Bronchial epithelial cell (primary cell): ENCODE measurements at regions not wholly inside any gene's neighbourhood (a gene's known extent, or its start where the extent isn't known, plus 50 kb on each side); places are given as distances from the start of the nearest gene placed in this dataset.

Experiments used
- DNase-seq: peaks from one replicate; pipeline ENCODE4 v3.0.0-alpha.2; 2010; ENCODE audit warnings: low read depth
- FAIRE-seq: peaks from 2 replicates; lab custom pipeline; 2011; peaks lifted over from hg19 to GRCh38; lab: Jason Lieb, UNC
- H3K27me3 ChIP-seq: 2 replicates; pipeline ENCODE4 v1.5.1; 2011; ENCODE audit warnings: low read length; ENCODE audit not compliant: control insufficient read depth, insufficient read depth
- H3K36me3 ChIP-seq: 2 replicates; pipeline ENCODE4 v1.5.1; 2011; ENCODE audit warnings: low read length; ENCODE audit not compliant: control insufficient read depth, insufficient read depth
- H3K4me3 ChIP-seq: 2 replicates; pipeline ENCODE4 v1.5.1; 2011; ENCODE audit warnings: mild to moderate bottlenecking, low read depth, low read length, control low read depth
- CTCF ChIP-seq: IDR thresholded peaks from 2 replicates; pipeline ENCODE4 v1.5.1; 2011; ENCODE audit warnings: mild to moderate bottlenecking, moderate library complexity, low read length, control low read depth, inconsistent platforms; ENCODE audit not compliant: insufficient read depth, severe bottlenecking

- TF ChIP-seq CTCF, result no peak
- Histone ChIP-seq H3K4me3 (no peak overlapping the region), H3K27me3 (no peaks in the 10 kb centered on the region), H3K36me3 (no peaks in the 10 kb centered on the region)
- no peak for DNase-seq
- no peak for FAIRE-seq
Measured at GRCh38 chr10:121183236-121183635, 332.1 kb downstream of the WDR11 start.

GRCh38 chr10:121183707-121184106, 332.5 kb downstream of the WDR11 start:
- DNase-seq (no peak), FAIRE-seq (no peak)
- Histone ChIP-seq H3K4me3 (no peak overlapping the region), H3K27me3 (no peaks in the 10 kb centered on the region), H3K36me3 (no peaks in the 10 kb centered on the region)
- TF ChIP-seq CTCF, result no peak

GRCh38 chr10:121185816-121186455, 334.8 kb downstream of the WDR11 start:
- FAIRE-seq (no peak), DNase-seq (no peak)
- no peak overlapping the region for H3K4me3 ChIP-seq
- TF ChIP-seq CTCF, result no peak
- no peaks in the 10 kb centered on the region for H3K27me3 ChIP-seq
- H3K36me3 ChIP-seq, result no peaks in the 10 kb centered on the region

- FAIRE-seq (no peak), DNase-seq (peak; percentile 25)
- no peak for TF ChIP-seq CTCF
- Histone ChIP-seq H3K4me3 (no peak overlapping the region), H3K27me3 (no peaks in the 10 kb centered on the region), H3K36me3 (no peaks in the 10 kb centered on the region)
Measured at GRCh38 chr10:121187391-121187790, 336.2 kb downstream of the WDR11 start.

GRCh38 chr10:121188005-121188404, 336.8 kb downstream of the WDR11 start:
- Histone ChIP-seq H3K36me3 (no peaks in the 10 kb centered on the region), H3K4me3 (no peak overlapping the region), H3K27me3 (no peaks in the 10 kb centered on the region)
- TF ChIP-seq CTCF, result peak; percentile 28
- FAIRE-seq, result no peak
- DNase-seq, result peak; percentile 58

GRCh38 chr10:121189066-121189465, 337.9 kb downstream of the WDR11 start:
- FAIRE-seq (no peak), DNase-seq (no peak)
- no peak for TF ChIP-seq CTCF
- Histone ChIP-seq H3K4me3 (no peak overlapping the region), H3K36me3 (no peaks in the 10 kb centered on the region), H3K27me3 (no peaks in the 10 kb centered on the region)
